ENCODE measurements at regions not wholly inside any gene's neighbourhood (a gene's known extent, or its start where the extent isn't known, plus 50 kb on each side); places are given as distances from the start of the nearest gene placed in this dataset.

DNA sequence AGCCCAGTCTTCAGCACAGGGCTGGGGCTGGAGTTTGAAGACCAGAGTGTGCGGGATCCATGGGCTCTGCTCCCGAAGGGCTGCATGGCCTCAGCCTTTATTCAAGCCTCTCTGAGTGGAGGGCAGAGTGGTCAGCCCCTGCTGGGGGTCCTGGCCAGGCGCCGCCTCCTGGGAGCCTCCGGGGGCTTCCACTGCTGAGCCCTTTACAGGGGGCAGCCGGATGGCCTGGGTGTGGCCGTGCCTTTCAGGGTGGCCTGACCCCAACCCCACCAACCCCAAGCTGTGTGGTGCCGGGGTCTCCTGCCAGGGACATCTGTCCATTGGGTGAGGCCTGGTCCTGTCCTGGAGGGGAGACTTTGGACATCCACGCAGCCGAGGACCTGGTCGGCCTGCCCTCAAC lies 76.0 kb upstream of the SLCO4A1 start:
- ChIA-PET CTCF (no interaction called here), POLR2A (no interaction called here)
- H3K4me3 Mint-ChIP-seq = no peak overlapping the region
- TF ChIP-seq CTCF (IDR thresholded peaks at IDR 0.05) = no peak
- intact Hi-C loops (cut with micrococcal nuclease) = no loop called here
- H3K36me3 Mint-ChIP-seq (ENCODE audit: low read depth) = no peaks in the 10 kb centered on the region
- DNase-seq = no peak
- ATAC-seq = no peak
- no peak overlapping the region for H3K27ac Mint-ChIP-seq
- no peaks in the 10 kb centered on the region for H3K9me3 Mint-ChIP-seq
- H3K27me3 Mint-ChIP-seq = peaks cover 7% of the 10 kb centered on the region
- H3K4me1 Mint-ChIP-seq (ENCODE audit: low read depth) = peaks cover 5% of the 10 kb centered on the region

GRCh38 chr20:62566771-62567170 lies 75.5 kb upstream of the SLCO4A1 start:
- POLR2A ChIA-PET = no interaction called here
- intact Hi-C loops (cut with micrococcal nuclease) = no loop called here
- H3K27ac Mint-ChIP-seq = no peak overlapping the region
- H3K27me3 Mint-ChIP-seq = peaks cover 3% of the 10 kb centered on the region
- no peaks in the 10 kb centered on the region for H3K9me3 Mint-ChIP-seq
- no peak for TF ChIP-seq CTCF (IDR thresholded peaks at IDR 0.05)
- no peak overlapping the region for H3K4me3 Mint-ChIP-seq
- DNase-seq = no peak
- ATAC-seq = no peak
- no peaks in the 10 kb centered on the region for H3K36me3 Mint-ChIP-seq (ENCODE audit: low read depth)
- peaks cover 2% of the 10 kb centered on the region for H3K4me1 Mint-ChIP-seq (ENCODE audit: low read depth)
- CTCF ChIA-PET = no interaction called here

GRCh38 chr20:62567246-62568044 lies 74.9 kb upstream of the SLCO4A1 start:
- ChIA-PET POLR2A (no interaction called here), CTCF (no interaction called here)
- Mint-ChIP-seq H3K4me3 (no peak overlapping the region), H3K36me3 (ENCODE audit: low read depth) (no peaks in the 10 kb centered on the region), H3K27ac (no peak overlapping the region), H3K27me3 (peaks cover under 1% of the 10 kb centered on the region), H3K9me3 (no peaks in the 10 kb centered on the region), H3K4me1 (ENCODE audit: low read depth) (peaks cover 5% of the 10 kb centered on the region)
- no peak for DNase-seq
- no peak for TF ChIP-seq CTCF (IDR thresholded peaks at IDR 0.05)
- intact Hi-C loops (cut with micrococcal nuclease) = no loop called here
- ATAC-seq = no peak

DNA sequence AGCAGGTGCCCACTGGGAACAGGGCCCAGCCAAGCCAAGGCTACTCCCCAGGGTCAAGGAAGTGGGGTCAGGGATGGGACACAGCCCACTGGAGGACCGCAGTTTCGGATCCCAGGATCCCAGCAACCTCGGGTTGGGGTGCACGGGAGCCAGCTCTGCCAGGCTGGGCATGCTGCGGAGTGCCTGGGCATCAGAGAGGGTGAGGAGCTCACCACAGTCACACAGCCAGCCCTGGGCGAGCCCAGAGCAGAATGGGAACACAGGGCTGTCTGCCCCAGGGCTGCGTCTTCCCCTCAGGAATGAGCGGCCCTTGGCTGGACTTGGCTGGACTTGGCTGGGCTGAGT lies 74.3 kb upstream of the SLCO4A1 start:
- TF ChIP-seq CTCF (IDR thresholded peaks at IDR 0.05) = no peak
- ATAC-seq (no peak), DNase-seq (no peak)
- ChIA-PET POLR2A (no interaction called here), CTCF (no interaction called here)
- H3K27me3 Mint-ChIP-seq = no peaks in the 10 kb centered on the region
- no peaks in the 10 kb centered on the region for H3K36me3 Mint-ChIP-seq (ENCODE audit: low read depth)
- H3K4me1 Mint-ChIP-seq (ENCODE audit: low read depth) = peaks cover 5% of the 10 kb centered on the region
- no peaks in the 10 kb centered on the region for H3K9me3 Mint-ChIP-seq
- no peak overlapping the region for H3K4me3 Mint-ChIP-seq
- intact Hi-C loops (cut with micrococcal nuclease) = no loop called here
- no peak overlapping the region for H3K27ac Mint-ChIP-seq

DNA sequence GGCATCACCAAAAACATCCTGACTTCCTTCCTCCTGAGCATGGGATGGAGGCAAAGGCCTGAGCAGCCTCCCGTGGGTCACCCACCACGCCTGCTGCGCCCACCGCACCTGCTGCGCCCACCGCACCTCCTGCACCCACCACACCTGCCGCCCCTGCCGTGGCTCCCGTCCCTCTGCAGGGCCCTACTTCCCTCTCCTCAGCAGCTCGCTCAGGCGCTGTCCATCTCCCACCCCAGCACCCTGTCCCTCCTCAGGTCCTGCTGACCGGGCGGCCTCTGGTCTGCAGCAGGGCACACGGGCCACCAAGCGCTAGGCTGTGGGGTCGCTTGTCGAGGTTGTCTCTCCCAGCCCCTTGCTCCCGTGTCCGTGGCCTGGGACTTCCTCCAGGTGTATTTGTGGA lies 72.7 kb upstream of the SLCO4A1 start:
- Mint-ChIP-seq H3K4me3 (no peak overlapping the region), H3K27ac (no peak overlapping the region), H3K4me1 (ENCODE audit: low read depth) (peaks cover 5% of the 10 kb centered on the region), H3K9me3 (no peaks in the 10 kb centered on the region), H3K36me3 (ENCODE audit: low read depth) (no peaks in the 10 kb centered on the region), H3K27me3 (peaks cover 6% of the 10 kb centered on the region)
- TF ChIP-seq CTCF (IDR thresholded peaks at IDR 0.05) = no peak
- ATAC-seq (no peak), DNase-seq (no peak)
- ChIA-PET POLR2A (no interaction called here), CTCF (no interaction called here)
- intact Hi-C loops (cut with micrococcal nuclease) = no loop called here

All from activated CD8-positive, alpha-beta T cell treated with anti-CD3 and anti-CD28 coated beads for 36 hours (primary cell).